ENCODE measurements at regions not wholly inside any gene's neighbourhood (a gene's known extent, or its start where the extent isn't known, plus 50 kb on each side); places are given as distances from the start of the nearest gene placed in this dataset.
"Not testable (repeated sequence)": the region's sequence is repeated elsewhere in the genome, so short reads cannot be mapped to it uniquely, and the experiment has no call there.

DNA sequence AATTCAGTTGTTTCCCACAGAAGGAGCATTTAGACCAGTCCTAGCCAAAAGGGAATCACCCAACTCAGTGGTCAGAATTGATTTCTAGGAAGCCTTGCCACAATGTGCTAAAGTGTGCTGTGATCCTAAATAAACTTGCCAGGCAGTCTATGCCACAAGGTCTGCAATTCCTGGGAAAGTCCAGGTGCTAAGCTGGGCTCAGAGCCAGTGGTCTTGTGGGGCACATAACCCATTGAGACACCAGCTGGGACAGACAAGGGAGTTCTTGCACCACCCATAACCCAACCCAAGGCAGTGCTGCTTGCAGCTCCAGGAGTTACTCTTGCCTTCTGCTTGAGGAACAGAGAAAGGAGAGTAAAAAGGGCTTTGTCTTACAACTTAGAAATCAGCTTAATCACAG lies 489.5 kb upstream of the SPRY2 start:
- no peak for DNase-seq

- DNase-seq: no peak
These were observed 487.8 kb upstream of the SPRY2 start for GRCh38 chr13:80828759-80829158.

DNA sequence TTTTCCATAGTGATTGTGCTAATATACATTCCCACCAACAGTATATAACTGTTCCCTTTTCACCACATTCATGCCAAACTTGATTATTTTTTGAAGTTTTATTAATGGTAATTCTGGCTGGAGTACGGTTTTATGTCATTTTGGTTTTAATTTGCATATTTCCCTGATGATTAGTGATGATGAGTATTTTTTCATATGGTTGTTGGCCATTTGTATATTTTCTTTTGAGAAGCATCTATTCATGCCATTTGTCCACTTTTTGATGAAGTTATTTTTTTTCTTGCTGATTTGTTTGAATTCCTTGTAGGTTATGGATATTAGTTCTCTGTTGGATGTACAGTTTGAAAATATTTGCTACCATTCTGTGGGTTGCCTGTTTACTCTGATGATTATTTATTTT lies 484.4 kb upstream of the SPRY2 start:
- no peak for DNase-seq

GRCh38 chr13:80824229-80824628 lies 483.3 kb upstream of the SPRY2 start:
- no peak for DNase-seq

- no peak for DNase-seq
These were observed 482.5 kb upstream of the SPRY2 start for GRCh38 chr13:80823472-80823871.

DNA sequence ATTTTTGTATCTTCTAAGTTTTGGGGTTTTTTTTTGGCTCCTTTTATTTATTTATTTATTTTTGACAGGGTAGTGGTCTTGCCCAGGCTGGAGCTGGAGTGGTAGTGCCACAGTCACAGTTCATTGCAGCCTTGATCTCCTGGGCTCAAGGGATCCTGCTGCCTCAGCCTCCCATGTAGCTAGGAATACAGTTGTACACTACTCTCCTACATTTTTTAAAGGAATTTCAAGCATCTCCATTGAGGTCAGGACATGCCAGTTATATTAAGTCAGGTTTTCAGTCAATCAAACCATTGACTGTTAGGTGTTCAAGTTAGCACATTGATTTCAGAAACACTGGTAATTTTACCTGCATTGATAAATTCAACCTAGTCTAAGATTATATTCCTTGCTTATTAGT lies 480.5 kb upstream of the SPRY2 start:
- no peak for DNase-seq

GRCh38 chr13:80817979-80818378 lies 477.1 kb upstream of the SPRY2 start:
- DNase-seq: no peak

GRCh38 chr13:80814541-80814940 lies 473.6 kb upstream of the SPRY2 start:
- no peak for DNase-seq

DNA sequence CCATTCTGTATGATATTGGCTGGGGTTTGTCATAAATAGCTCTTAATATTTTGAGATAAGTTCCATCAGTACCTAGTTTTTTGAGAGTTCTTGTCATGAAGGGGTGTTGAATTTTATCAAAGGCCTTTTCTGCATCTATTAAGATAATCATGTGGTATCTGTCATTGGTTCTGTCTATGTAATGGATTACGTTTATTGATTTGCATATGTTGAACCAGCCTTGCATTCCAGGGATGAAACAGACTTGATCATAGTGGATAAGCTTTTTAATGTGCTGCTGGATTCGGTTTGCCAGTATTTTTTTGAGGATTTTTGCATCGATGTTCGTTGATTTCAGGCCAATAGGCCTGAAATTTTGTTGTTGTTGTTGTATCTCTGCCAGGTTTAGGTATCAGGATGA lies 469.4 kb upstream of the SPRY2 start:
- DNase-seq: not testable (repeated sequence)

GRCh38 chr13:80802946-80803345 lies 462.0 kb upstream of the SPRY2 start:
- DNase-seq: no peak

DNA sequence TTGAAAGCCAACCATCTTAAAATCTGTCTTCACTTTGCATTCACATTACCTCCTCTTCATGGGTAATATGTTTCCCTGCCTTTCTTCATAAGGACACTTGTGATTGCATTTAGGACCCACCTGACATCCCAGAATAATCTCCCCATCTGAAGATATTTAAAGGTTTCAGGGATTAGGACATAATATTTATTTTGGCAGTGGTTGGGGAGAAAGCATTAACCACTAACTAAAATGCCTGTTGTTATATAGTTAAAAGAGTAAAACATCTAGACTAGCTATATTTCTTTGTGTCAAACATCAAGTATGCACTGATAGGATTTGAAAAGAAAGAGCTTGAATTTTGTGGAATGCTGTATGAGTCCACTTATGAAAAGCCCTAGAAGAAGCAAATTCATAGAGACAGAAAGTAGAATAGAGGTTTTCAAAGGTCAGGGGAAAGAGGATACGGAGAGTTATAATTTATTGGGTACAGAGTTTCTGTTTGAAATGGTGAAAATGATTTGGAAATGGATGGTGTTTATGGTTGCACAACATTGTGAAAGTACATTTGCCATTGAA lies 457.7 kb upstream of the SPRY2 start:
- no peak for DNase-seq

DNA sequence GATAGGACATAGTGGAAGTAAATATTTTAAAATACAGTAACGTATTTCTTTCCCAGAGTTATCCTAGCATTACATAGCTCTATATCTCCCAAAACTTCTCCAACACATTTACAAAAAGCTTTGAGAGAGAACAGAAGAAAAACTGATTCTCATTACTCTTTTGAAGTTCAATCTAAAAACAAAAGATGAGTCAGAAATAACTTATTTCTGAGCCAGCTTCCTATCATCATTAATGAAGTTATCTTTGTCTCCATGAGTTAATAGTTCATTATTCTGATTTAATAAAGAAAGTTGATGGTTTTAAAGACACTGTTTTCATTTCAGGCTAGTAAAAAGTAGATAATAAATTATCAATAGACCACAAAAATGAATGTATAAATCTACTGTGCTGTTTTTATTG lies 446.7 kb upstream of the SPRY2 start:
- no peak for DNase-seq

- DNase-seq: no peak
These were observed 443.1 kb upstream of the SPRY2 start for GRCh38 chr13:80783926-80784565.

DNA sequence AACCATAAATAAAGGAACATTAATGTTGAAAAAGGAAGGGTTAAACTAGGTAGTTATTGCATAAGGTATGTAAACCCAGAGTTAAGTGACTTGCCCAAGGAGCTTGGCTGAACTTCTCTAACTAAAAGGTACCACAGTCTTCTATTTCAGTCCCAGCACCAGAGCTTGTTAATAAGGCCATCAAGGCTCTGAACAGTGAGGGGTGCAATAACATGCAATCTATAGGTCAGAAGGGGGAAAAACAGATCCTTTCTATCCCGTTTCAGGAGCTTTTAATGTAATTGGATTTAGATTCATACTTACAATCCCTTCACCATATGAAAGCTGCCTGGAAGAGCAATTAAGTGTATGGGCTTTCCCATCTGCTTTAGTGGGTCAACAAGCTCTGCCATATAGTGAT lies 441.5 kb upstream of the SPRY2 start:
- no peak for DNase-seq

GRCh38 chr13:80778297-80778696 lies 437.4 kb upstream of the SPRY2 start:
- no peak for DNase-seq

GRCh38 chr13:80757694-80758093 lies 416.8 kb upstream of the SPRY2 start:
- DNase-seq: no peak

DNA sequence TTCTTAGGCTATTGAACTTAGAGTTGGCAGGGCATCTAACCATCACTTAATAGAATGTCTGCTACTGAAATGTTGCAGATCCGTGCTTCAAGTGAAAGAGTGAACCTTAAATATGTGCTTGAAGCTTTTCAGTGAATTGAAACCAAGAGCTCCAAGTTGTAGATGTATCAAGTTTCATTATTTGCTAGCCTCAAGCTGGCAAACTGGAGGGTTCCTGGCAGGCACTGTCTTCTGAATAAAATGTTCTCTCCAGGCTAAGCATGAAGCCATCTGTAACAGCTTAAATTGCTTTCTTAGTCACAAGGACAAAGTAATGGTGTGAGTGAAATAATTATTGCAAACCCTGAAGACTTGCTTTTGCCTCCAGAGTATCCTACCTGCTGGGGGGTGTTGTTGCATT lies 415.0 kb upstream of the SPRY2 start:
- DNase-seq: no peak

DNA sequence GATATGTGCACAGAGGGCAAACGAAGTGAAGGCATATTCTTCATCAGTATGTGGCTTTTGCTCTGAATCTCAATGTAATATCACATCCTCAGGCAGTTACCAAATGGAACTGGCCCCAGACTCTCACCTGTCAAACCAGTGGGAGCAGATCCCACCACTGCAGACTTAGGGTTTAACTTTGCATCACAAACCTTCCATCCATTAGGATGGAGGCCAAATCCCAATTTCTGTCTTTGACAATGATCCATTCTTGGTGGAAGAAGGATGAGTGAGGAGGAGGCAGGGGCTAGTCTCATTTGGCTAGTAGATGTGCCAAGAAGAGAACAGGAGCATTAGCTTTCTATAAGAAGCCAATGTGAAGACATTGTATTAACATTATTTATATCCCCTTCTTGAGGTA lies 413.5 kb upstream of the SPRY2 start:
- DNase-seq: no peak

DNA sequence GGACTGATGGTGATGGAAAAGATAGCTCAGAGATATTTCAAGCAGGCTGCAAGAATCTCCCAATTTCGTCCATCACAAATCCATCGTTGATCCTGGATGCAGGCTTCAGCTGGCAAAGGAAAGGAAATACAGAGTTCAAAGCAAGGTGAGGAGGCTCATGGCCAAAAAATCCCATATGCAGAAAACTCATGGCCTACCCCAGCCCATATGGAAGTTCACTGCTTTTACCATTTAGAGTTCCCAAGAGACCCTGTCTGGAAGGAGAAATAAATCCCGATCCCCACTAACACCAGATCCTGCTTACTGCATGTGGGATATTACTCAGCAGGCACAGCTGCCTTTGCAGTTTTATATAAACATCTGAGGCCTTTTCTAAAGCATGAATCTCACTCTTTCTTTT lies 412.9 kb upstream of the SPRY2 start:
- no peak for DNase-seq

- no peak for DNase-seq
These were observed 410.9 kb upstream of the SPRY2 start for GRCh38 chr13:80751854-80752253.

GRCh38 chr13:80744147-80744914 lies 403.4 kb upstream of the SPRY2 start:
- no peak for DNase-seq

GRCh38 chr13:80742033-80742432 lies 401.1 kb upstream of the SPRY2 start:
- DNase-seq: no peak

DNA sequence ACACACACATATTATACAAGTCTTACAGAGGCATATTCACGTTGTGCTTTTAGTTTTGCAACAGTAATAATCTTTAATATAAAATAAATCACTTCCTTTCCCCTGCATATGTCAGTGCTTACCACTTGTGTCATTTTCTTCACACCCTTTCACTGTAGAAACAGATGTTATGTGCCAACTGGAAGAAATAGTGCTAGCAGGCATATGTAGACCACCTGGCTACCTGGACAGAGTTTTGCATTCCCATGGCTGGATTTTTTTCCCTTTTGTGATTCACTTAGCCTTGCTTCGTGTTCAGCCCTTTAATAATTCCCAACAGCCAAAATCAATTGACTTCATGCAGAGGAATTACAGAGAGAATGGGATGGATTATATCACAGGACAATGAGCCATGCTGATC lies 399.1 kb upstream of the SPRY2 start:
- DNase-seq: no peak

- no peak for DNase-seq
These were observed 396.6 kb upstream of the SPRY2 start for GRCh38 chr13:80737513-80737912.

All from GDM1 (cell line).